HG03139 (cell line): ENCODE measurements at regions not wholly inside any gene's neighbourhood (a gene's known extent, or its start where the extent isn't known, plus 50 kb on each side); places are given as distances from the start of the nearest gene placed in this dataset.

ENCODE experiments used
- ATAC-seq: cut with Tn5 transposase; IDR thresholded peaks from one replicate; pipeline ENCODE4 v1.9.1; 2021; ENCODE audit not compliant: unreplicated experiment

GRCh38 chr5:89759802-89760201, 649.8 kb downstream of the CETN3 start:
- ATAC-seq, result no peak

DNA sequence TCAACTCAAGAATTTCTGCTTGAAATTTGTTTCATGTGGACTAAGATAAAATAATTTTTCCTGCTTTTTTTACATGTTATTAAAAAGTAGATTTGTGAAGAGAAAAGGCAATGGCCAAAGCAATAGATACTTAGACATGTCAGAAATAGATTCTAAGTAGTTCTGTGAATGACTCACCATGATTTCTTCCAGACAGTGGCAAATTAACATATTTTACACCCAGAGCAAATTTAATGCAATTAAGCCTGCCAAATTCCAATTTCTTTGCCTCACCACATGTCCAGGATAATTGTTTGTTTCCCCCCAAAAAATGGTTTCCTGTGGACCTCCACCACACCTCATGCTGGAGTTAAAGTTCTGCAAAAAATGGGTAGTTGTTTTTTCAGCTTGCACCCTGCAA, 651.4 kb downstream of the CETN3 start:
- no peak for ATAC-seq

DNA sequence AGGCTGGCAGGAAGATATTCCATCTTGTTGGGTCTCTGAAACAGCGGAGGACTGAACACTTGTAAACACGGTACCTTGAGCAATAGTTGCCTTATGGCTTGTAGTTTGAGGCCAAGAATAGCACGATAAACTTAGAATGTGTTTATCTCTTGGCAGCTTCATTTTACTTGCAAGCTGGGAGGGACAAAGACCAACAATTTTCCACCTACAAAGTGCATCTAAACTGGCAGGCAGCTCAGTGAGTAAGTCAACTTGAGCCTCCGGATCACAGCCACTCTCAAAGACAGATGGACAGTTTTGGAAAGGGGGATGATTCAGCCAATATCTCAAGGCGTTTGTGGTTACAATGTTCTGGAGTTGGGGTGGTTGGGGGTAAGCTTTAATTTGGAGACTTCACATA, 652.6 kb downstream of the CETN3 start:
- ATAC-seq, result no peak

DNA sequence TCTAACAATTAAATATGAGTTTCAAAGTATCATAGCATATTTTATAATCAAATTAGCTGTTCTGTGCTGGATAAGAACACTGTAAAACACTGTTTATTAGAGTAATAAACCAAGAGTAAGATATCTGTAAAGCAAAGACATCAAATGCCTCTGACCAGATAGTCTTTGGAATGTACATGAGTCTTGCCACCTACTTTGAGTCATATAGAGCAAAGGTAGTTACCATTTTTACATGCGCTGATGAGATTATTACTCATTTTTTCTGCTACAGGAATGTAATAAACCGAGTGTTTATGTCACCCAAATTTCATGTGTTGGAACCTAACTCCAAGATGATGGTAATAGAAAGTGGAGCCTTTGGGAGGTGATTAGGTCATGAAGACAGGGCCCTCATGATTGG, 654.5 kb downstream of the CETN3 start:
- ATAC-seq, result no peak

- no peak for ATAC-seq
These were observed 674.5 kb downstream of the CETN3 start for GRCh38 chr5:89735082-89735481.

GRCh38 chr5:89733772-89734171, 675.8 kb downstream of the CETN3 start:
- ATAC-seq, result no peak

DNA sequence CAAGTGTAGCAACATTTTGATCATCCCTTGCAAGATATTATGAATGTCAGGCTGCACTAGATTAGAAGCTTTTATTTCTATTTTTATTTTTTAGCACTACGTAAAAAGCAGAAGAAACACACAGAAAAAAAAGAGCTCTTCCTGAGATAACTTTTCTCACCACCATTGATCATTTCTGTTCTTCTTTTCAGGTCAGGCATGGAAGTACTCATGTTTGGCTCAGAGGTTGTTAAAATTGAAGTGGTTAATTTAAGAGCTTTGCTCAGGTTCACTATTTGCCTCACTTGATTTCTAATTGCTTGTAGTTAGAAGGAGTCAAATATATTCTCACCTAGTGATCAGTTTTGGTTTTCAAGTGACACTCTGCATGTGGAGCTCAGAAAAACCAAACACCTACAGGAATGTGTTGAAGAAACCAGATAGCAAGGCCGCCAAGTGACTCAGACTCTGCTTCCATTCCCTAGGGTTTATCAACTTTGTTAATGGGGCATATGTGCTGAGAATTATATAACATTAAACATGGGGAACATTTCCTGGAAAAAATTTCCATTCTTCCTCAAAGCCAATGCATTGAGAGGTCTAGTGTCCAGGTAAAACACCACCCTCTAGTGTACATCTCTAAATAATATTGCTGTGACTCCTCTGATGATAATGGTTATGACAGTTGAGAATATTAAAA, 679.8 kb downstream of the CETN3 start:
- ATAC-seq, result no peak

DNA sequence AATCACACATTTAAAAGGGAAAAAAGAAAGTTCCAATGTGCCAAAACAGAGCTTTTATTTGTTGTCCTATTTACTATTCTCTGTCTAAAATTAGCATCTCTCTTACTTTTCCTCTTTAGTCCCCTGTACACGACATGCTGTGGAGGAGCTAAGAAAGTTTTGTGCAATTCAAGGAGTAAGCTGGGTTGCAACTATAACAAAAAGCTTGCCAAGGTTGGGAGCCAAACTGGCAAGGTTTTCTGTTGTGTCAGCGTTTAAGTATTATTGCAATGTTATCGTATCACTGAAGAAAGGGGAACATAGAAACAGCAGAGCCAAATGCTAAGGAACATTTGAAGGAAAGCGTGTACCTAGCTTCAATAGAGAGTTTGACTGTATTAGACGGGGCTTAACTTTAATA, 680.8 kb downstream of the CETN3 start:
- ATAC-seq, result no peak

- ATAC-seq, result no peak
These were observed 681.4 kb downstream of the CETN3 start for GRCh38 chr5:89728134-89728533.

DNA sequence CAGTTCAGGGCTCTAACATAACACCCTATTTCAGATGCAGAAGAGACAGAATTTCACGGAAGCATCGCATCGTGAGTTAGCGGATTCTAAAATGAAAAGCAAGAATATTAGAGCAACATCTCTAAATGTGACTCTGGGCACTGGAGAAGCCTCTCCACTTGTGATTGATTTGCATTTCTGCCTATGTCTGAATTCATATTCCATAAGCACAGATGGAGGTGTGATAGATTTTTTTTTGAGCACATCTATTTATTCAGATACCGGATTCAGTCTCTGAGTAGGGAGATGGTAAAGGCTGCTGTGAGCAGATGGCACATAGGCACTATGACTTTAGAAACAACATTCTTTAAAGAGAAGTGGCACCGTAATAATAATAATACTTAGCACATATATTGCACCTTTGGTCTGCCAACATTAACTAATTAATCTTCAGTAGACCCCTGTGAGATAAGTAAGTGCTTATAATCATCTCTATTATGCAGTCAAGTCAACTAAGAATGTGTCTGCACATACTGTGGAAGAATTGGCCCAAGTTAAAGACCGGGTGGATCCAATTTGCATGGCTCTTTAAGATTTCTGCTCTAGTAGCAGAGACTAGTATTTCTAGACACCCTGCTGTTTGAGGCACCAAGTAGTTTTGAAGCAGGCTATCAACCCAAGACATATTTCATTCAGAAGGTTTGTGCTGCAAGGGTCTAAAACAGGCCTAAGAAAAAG, 685.0 kb downstream of the CETN3 start:
- no peak for ATAC-seq

- no peak for ATAC-seq
These were observed 685.6 kb downstream of the CETN3 start for GRCh38 chr5:89723907-89724306.

DNA sequence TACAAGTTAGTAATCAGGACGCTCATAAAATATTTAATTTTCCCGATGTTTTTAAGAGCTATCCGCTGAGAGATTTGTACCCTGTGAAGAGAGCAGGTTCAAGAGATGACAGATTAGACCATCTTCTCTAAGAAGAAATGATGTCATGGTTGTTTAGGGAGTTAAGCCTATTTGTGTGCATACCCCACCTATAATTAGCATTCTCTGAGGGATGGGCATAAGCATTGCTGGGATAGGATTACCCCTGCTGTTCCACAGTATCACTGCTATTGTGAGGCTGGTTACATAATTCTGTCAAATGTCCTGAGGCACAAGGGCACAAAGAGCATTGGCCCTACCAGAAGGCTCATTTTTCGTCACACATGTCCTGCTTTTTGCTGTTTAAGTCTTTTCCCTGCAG, 687.0 kb downstream of the CETN3 start:
- ATAC-seq, result no peak

DNA sequence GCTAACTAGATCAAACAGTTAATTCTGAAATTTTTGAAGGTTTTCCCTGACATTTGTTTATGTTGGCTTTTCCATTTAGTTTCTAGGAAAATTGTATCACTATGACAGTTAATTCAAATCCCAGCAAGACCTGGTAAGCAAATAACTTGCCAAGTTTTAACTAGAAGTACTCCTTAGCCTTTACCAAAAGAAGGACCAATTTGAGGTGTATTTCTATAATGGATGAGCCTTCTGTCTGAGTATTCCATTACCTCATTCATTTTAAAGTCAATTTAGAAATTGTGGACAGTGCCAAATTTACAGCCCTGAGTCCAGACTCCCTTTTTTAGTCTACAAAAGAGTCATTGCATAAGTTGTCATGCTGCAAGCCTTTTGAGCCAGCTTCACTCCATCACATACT, 687.6 kb downstream of the CETN3 start:
- ATAC-seq, result no peak

GRCh38 chr5:89721353-89721752, 688.2 kb downstream of the CETN3 start:
- ATAC-seq, result no peak

GRCh38 chr5:89712134-89712700, 697.3 kb downstream of the CETN3 start:
- ATAC-seq, result no peak

- no peak for ATAC-seq
These were observed 698.0 kb downstream of the CETN3 start for GRCh38 chr5:89711526-89711925.

GRCh38 chr5:89710006-89710405, 699.5 kb downstream of the CETN3 start:
- ATAC-seq, result no peak

DNA sequence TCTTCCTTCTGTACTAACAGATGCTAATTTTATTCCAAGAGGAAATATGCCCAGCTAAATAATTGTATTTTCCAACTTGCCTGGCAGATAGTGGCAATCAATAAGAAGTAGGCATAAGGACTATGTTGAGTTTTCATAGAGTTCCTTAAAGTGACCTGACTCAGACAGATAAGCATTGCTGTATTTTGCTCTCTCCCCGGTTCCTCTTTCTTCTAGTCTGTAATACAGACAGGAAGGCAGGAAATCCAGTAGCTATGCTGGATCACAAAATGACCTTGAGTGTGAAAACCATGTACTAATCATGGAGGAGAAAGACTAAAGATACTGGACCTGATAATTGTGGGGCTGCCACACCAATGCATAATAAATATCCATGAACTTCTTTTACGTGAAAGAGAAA, 701.7 kb downstream of the CETN3 start:
- no peak for ATAC-seq

- no peak for ATAC-seq
These were observed 702.8 kb downstream of the CETN3 start for GRCh38 chr5:89706731-89707130.

- no peak for ATAC-seq
These were observed 705.7 kb downstream of the CETN3 start for GRCh38 chr5:89703817-89704216.

DNA sequence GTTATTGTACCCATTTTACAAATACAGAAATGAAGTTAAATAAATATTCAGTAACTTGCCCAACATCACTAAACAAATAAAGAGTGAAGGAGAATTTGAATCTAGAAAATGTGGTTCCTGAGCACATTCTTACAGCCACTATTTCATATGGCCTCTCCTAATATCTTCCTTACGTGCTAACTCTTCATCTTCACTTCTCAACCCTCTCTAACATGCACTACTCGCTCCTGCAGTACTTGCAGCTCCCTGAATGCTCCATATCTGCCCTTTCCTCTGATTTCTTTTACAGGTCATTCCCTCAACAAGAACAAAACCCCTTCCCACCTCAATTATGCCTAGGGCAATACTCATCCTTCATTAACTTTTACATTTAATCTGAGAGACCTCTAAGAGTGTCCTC, 711.5 kb downstream of the CETN3 start:
- no peak for ATAC-seq

- ATAC-seq, result no peak
These were observed 712.0 kb downstream of the CETN3 start for GRCh38 chr5:89697581-89697980.

DNA sequence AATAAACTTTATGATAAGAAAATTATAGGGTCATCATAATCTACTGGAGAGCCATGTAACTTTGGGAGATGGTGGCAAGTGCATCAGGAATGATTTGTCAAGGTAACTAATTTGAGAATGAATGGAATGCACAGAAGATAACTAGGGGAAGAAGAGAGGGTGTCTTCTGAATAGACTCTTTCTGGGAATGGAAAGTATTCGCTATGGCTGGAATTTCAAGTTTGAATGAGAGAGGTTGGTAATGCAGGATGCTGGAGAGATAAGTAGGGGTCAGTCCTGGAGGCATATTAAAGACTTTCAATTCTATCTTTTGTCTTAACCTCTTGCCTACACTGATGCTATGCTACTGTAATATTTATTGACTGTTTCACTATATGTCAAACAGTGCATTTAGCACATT, 714.2 kb downstream of the CETN3 start:
- ATAC-seq, result no peak
